ENCODE measurements at regions not wholly inside any gene's neighbourhood (a gene's known extent, or its start where the extent isn't known, plus 50 kb on each side); places are given as distances from the start of the nearest gene placed in this dataset.

GRCh38 chrX:120819126-120819525 is 56.5 kb downstream of the CT47B1 start:
- Histone ChIP-seq H3K27me3 (replicated peaks in 2 of 5; ENCODE audit: control insufficient read depth in 4 of 5, insufficient read depth in 5 of 5, low read length in 4 of 5) (no peaks in the 10 kb centered on the region), H3K9me3 (ENCODE audit: control extremely low read depth in 1 of 5, control insufficient read depth in 4 of 5, insufficient read depth in 2 of 5, low read depth in 1 of 5, low read length in 4 of 5) (no peaks in the 10 kb centered on the region), H3K4me1 (ENCODE audit: control extremely low read depth in 1 of 4, control insufficient read depth in 4 of 4, insufficient read depth in 4 of 4, low read length in 3 of 4) (no peaks in the 10 kb centered on the region), H3K27ac (ENCODE audit: insufficient read depth in 1 of 2, low read depth in 1 of 2, low read length in 2 of 2, poor library complexity in 1 of 2, severe bottlenecking in 2 of 2) (no peak overlapping the region), H3K4me3 (ENCODE audit: control insufficient read depth in 1 of 7, extremely low read depth in 1 of 7, insufficient read depth in 4 of 7, low read depth in 2 of 7, low read length in 6 of 7) (no peak overlapping the region), H3K36me3 (ENCODE audit: control insufficient read depth in 4 of 4, insufficient read depth in 4 of 4, low read length in 3 of 4) (no peaks in the 10 kb centered on the region)
- 100% methylated on average over 1 of the region's 2 CpGs for WGBS (ENCODE audit: insufficient coverage)
- ChIA-PET CTCF (no interaction called here), POLR2A (no interaction called here)
- DNase-seq = no peak

GRCh38 chrX:120813982-120814381 is 61.7 kb downstream of the CT47B1 start:
- H3K4me3 ChIP-seq (ENCODE audit: control insufficient read depth in 1 of 7, extremely low read depth in 1 of 7, insufficient read depth in 4 of 7, low read depth in 2 of 7, low read length in 6 of 7) = no peak overlapping the region
- ChIA-PET CTCF (no interaction called here), POLR2A (no interaction called here)
- H3K27ac ChIP-seq (ENCODE audit: insufficient read depth in 1 of 2, low read depth in 1 of 2, low read length in 2 of 2, poor library complexity in 1 of 2, severe bottlenecking in 2 of 2) = no peak overlapping the region
- no peaks in the 10 kb centered on the region for H3K4me1 ChIP-seq (ENCODE audit: control extremely low read depth in 1 of 4, control insufficient read depth in 4 of 4, insufficient read depth in 4 of 4, low read length in 3 of 4)
- no peak for DNase-seq
- no peaks in the 10 kb centered on the region for H3K36me3 ChIP-seq (ENCODE audit: control insufficient read depth in 4 of 4, insufficient read depth in 4 of 4, low read length in 3 of 4)
- no peaks in the 10 kb centered on the region for H3K27me3 ChIP-seq (replicated peaks in 2 of 5; ENCODE audit: control insufficient read depth in 4 of 5, insufficient read depth in 5 of 5, low read length in 4 of 5)
- H3K9me3 ChIP-seq (ENCODE audit: control extremely low read depth in 1 of 5, control insufficient read depth in 4 of 5, insufficient read depth in 2 of 5, low read depth in 1 of 5, low read length in 4 of 5) = no peaks in the 10 kb centered on the region
- WGBS (ENCODE audit: insufficient coverage) = 40% methylated on average over 1 of the region's 5 CpGs

GRCh38 chrX:120801426-120801825 is 74.2 kb downstream of the CT47B1 start:
- H3K9me3 ChIP-seq (ENCODE audit: control extremely low read depth in 1 of 5, control insufficient read depth in 4 of 5, insufficient read depth in 2 of 5, low read depth in 1 of 5, low read length in 4 of 5) = no peaks in the 10 kb centered on the region
- H3K36me3 ChIP-seq (ENCODE audit: control insufficient read depth in 4 of 4, insufficient read depth in 4 of 4, low read length in 3 of 4) = no peaks in the 10 kb centered on the region
- WGBS (ENCODE audit: insufficient coverage) = 81% methylated on average over 3 of the region's 4 CpGs
- no peak overlapping the region for H3K4me3 ChIP-seq (ENCODE audit: control insufficient read depth in 1 of 7, extremely low read depth in 1 of 7, insufficient read depth in 4 of 7, low read depth in 2 of 7, low read length in 6 of 7)
- H3K27ac ChIP-seq (ENCODE audit: insufficient read depth in 1 of 2, low read depth in 1 of 2, low read length in 2 of 2, poor library complexity in 1 of 2, severe bottlenecking in 2 of 2) = no peak overlapping the region
- H3K4me1 ChIP-seq (ENCODE audit: control extremely low read depth in 1 of 4, control insufficient read depth in 4 of 4, insufficient read depth in 4 of 4, low read length in 3 of 4) = peaks cover 0 to 4% (median 0%) of the 10 kb centered on the region in 4 experiments
- CTCF ChIA-PET = interaction anchor here (0.7 kb wide), 1 partner anchor 22 kb away, joined by 3 read pairs; no protein-coding TSS in a partner anchor
- peaks cover 0 to 3% (median 0%) of the 10 kb centered on the region in 5 experiments for H3K27me3 ChIP-seq (replicated peaks in 2 of 5; ENCODE audit: control insufficient read depth in 4 of 5, insufficient read depth in 5 of 5, low read length in 4 of 5)
- no peak for DNase-seq
- POLR2A ChIA-PET = no interaction called here

GRCh38 chrX:120797188-120797851 is 78.3 kb downstream of the CT47B1 start:
- H3K36me3 ChIP-seq (ENCODE audit: control insufficient read depth in 4 of 4, insufficient read depth in 4 of 4, low read length in 3 of 4) = no peaks in the 10 kb centered on the region
- H3K4me3 ChIP-seq (ENCODE audit: control insufficient read depth in 1 of 7, extremely low read depth in 1 of 7, insufficient read depth in 4 of 7, low read depth in 2 of 7, low read length in 6 of 7) = no peak overlapping the region
- no peaks in the 10 kb centered on the region for H3K9me3 ChIP-seq (ENCODE audit: control extremely low read depth in 1 of 5, control insufficient read depth in 4 of 5, insufficient read depth in 2 of 5, low read depth in 1 of 5, low read length in 4 of 5)
- POLR2A ChIA-PET = no interaction called here
- H3K27me3 ChIP-seq (replicated peaks in 2 of 5; ENCODE audit: control insufficient read depth in 4 of 5, insufficient read depth in 5 of 5, low read length in 4 of 5) = peaks cover 0 to 3% (median 0%) of the 10 kb centered on the region in 5 experiments
- DNase-seq = no peak
- CTCF ChIA-PET = interaction anchor here (1.0 kb wide), 1 partner anchor 263 kb away, joined by 3 read pairs; no protein-coding TSS in a partner anchor
- WGBS (ENCODE audit: insufficient coverage) = no CpG with 5 or more reads among the region's 3 CpGs
- H3K4me1 ChIP-seq (ENCODE audit: control extremely low read depth in 1 of 4, control insufficient read depth in 4 of 4, insufficient read depth in 4 of 4, low read length in 3 of 4) = peaks cover 0 to 7% (median 3%) of the 10 kb centered on the region in 4 experiments
- H3K27ac ChIP-seq (ENCODE audit: insufficient read depth in 1 of 2, low read depth in 1 of 2, low read length in 2 of 2, poor library complexity in 1 of 2, severe bottlenecking in 2 of 2) = no peak overlapping the region

- Histone ChIP-seq H3K4me1 (ENCODE audit: control extremely low read depth in 1 of 4, control insufficient read depth in 4 of 4, insufficient read depth in 4 of 4, low read length in 3 of 4) (peaks cover 0 to 8% (median 4%) of the 10 kb centered on the region in 4 experiments), H3K36me3 (ENCODE audit: control insufficient read depth in 4 of 4, insufficient read depth in 4 of 4, low read length in 3 of 4) (no peaks in the 10 kb centered on the region), H3K27me3 (replicated peaks in 2 of 5; ENCODE audit: control insufficient read depth in 4 of 5, insufficient read depth in 5 of 5, low read length in 4 of 5) (peaks cover 0 to 3% (median 0%) of the 10 kb centered on the region in 5 experiments), H3K9me3 (ENCODE audit: control extremely low read depth in 1 of 5, control insufficient read depth in 4 of 5, insufficient read depth in 2 of 5, low read depth in 1 of 5, low read length in 4 of 5) (no peaks in the 10 kb centered on the region), H3K4me3 (ENCODE audit: control insufficient read depth in 1 of 7, extremely low read depth in 1 of 7, insufficient read depth in 4 of 7, low read depth in 2 of 7, low read length in 6 of 7) (no peak overlapping the region), H3K27ac (ENCODE audit: insufficient read depth in 1 of 2, low read depth in 1 of 2, low read length in 2 of 2, poor library complexity in 1 of 2, severe bottlenecking in 2 of 2) (no peak overlapping the region)
- POLR2A ChIA-PET = no interaction called here
- no peak for DNase-seq
- no CpG with 5 or more reads among the region's 2 CpGs for WGBS (ENCODE audit: insufficient coverage)
- CTCF ChIA-PET = interaction anchor here (0.5 kb wide), 1 partner anchor 514 kb away, joined by 4 read pairs; no protein-coding TSS in a partner anchor
These were observed 80.4 kb downstream of the CT47B1 start for GRCh38 chrX:120795301-120795700.

- Histone ChIP-seq H3K27me3 (replicated peaks in 2 of 5; ENCODE audit: control insufficient read depth in 4 of 5, insufficient read depth in 5 of 5, low read length in 4 of 5) (peaks cover 0 to 3% (median 0%) of the 10 kb centered on the region in 5 experiments), H3K9me3 (ENCODE audit: control extremely low read depth in 1 of 5, control insufficient read depth in 4 of 5, insufficient read depth in 2 of 5, low read depth in 1 of 5, low read length in 4 of 5) (no peaks in the 10 kb centered on the region), H3K27ac (ENCODE audit: insufficient read depth in 1 of 2, low read depth in 1 of 2, low read length in 2 of 2, poor library complexity in 1 of 2, severe bottlenecking in 2 of 2) (no peak overlapping the region), H3K4me3 (ENCODE audit: control insufficient read depth in 1 of 7, extremely low read depth in 1 of 7, insufficient read depth in 4 of 7, low read depth in 2 of 7, low read length in 6 of 7) (no peak overlapping the region), H3K36me3 (ENCODE audit: control insufficient read depth in 4 of 4, insufficient read depth in 4 of 4, low read length in 3 of 4) (no peaks in the 10 kb centered on the region), H3K4me1 (ENCODE audit: control extremely low read depth in 1 of 4, control insufficient read depth in 4 of 4, insufficient read depth in 4 of 4, low read length in 3 of 4) (peaks cover 0 to 9% (median 4%) of the 10 kb centered on the region in 4 experiments)
- 14% methylated on average over 1 of the region's 2 CpGs for WGBS (ENCODE audit: insufficient coverage)
- POLR2A ChIA-PET = no interaction called here
- CTCF ChIA-PET = interaction anchor here (2.0 kb wide), 1 partner anchor 9 kb away, joined by 5 read pairs; no protein-coding TSS in a partner anchor
- DNase-seq = no peak
These were observed 81.1 kb downstream of the CT47B1 start for GRCh38 chrX:120794525-120794975.

- DNase-seq = no peak
- Histone ChIP-seq H3K9me3 (ENCODE audit: control extremely low read depth in 1 of 5, control insufficient read depth in 4 of 5, insufficient read depth in 2 of 5, low read depth in 1 of 5, low read length in 4 of 5) (no peaks in the 10 kb centered on the region), H3K36me3 (ENCODE audit: control insufficient read depth in 4 of 4, insufficient read depth in 4 of 4, low read length in 3 of 4) (no peaks in the 10 kb centered on the region), H3K27ac (ENCODE audit: insufficient read depth in 1 of 2, low read depth in 1 of 2, low read length in 2 of 2, poor library complexity in 1 of 2, severe bottlenecking in 2 of 2) (no peak overlapping the region), H3K27me3 (replicated peaks in 2 of 5; ENCODE audit: control insufficient read depth in 4 of 5, insufficient read depth in 5 of 5, low read length in 4 of 5) (peaks cover 0 to 3% (median 0%) of the 10 kb centered on the region in 5 experiments), H3K4me3 (ENCODE audit: control insufficient read depth in 1 of 7, extremely low read depth in 1 of 7, insufficient read depth in 4 of 7, low read depth in 2 of 7, low read length in 6 of 7) (no peak overlapping the region), H3K4me1 (ENCODE audit: control extremely low read depth in 1 of 4, control insufficient read depth in 4 of 4, insufficient read depth in 4 of 4, low read length in 3 of 4) (peaks cover 0 to 9% (median 4%) of the 10 kb centered on the region in 4 experiments)
- POLR2A ChIA-PET = no interaction called here
- CTCF ChIA-PET = interaction anchor here (2.0 kb wide), 1 partner anchor 11 kb away, joined by 5 read pairs; no protein-coding TSS in a partner anchor
These were observed 82.6 kb downstream of the CT47B1 start for GRCh38 chrX:120793098-120793497.
